GM11168 (cell line): ENCODE measurements at regions not wholly inside any gene's neighbourhood (a gene's known extent, or its start where the extent isn't known, plus 50 kb on each side); places are given as distances from the start of the nearest gene placed in this dataset.

Experiments
- in situ Hi-C: fragments of 300-500 bp; cut with MboI; formaldehyde crosslinking; loops from one replicate; pipeline ENCODE4 v1.12.0; 2022; ENCODE audit warnings: low sequenced_read_pairs; ENCODE audit not compliant: unreplicated experiment

DNA sequence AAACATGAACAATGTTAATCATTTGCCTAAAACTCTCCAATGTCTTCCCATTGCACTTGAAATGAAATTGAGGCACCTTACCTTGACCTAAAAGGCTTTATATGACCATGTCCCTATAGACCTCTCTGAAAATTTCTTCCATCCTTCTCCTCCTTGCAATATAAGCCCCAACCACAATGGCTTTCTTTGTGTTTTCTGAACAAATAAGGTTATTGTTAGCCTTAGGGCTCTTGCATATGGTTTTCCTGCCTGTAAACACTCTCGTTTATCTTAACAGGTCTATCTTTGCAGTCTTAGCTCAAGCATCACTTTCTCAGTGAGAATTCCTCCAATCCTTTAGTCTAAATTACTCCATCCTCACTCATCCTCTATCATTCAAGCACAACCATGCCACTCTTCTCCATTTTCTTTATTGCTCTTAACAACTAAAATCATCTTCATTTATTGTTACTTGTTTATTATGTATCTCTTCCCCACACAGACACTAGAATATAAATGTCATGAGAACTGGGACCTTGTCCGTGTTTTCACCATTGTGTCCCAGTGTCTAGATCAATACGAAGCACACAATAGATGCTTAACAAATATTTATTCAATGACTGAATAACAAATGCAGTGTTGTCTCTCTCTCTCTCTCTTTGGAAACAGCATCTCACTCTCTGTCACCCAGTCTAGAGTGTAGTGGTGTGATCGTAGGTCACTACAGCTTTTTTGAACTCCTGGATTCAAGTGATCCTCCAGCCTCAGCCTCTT, 129.3 kb downstream of the RDH14 start:
- in situ Hi-C loops, result no loop called here

DNA sequence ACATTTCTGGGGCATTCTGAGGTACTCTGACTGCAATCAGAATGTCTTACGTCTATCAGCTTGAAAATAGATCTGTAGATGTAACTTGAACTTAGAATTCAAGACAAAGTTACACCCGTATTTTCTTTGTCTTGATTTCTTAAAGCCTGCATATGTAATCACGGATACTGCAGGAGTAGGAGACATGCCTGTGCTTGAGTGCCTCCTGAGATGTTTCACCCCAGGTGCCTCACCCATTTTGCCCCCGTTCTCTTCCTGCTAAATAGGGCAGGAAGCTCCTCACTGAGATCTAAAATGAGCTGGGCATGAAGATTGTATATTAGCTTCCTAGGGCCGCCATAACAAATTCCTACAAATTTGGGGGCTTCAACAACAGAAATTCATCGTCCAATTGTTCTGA, 131.9 kb downstream of the RDH14 start:
- in situ Hi-C loops, result no loop called here

DNA sequence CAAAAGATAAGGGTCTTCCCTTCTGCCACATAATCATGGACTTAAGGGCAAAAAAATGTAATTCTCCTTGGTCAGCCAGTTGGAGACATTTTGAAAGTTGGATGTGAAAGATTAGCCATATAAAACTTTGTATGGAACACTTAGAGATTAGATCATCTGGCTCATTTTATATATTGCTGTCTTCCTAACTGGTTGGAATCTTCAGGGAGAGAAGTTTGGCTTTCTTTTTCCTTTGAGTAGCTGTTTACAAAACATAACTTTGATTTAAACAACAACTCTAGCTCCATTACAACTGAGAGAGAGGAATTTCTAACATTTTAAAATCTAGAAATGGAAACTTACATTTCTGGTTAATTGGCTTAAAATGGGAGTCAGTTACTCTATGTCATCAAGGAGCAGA, 132.7 kb downstream of the RDH14 start:
- in situ Hi-C loops, result no loop called here

DNA sequence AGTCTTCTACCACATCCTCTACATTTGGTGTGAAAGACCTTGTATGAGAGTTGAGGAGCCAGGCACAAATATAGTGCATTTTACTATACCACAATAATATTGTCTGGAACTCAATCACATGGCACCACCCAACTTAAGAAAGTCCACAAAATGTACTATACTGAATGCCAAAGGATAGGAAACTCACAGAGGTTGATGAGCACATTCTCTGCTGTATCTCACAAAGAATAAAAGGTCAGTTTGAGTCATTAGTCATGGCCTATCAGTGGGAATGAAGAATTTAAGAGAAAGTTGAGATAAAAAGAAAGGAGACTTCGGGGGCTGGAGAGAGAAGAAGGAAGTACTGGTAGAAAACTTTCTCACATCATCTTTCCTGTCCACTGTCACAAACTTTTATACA, 134.3 kb downstream of the RDH14 start:
- in situ Hi-C loops, result no loop called here

DNA sequence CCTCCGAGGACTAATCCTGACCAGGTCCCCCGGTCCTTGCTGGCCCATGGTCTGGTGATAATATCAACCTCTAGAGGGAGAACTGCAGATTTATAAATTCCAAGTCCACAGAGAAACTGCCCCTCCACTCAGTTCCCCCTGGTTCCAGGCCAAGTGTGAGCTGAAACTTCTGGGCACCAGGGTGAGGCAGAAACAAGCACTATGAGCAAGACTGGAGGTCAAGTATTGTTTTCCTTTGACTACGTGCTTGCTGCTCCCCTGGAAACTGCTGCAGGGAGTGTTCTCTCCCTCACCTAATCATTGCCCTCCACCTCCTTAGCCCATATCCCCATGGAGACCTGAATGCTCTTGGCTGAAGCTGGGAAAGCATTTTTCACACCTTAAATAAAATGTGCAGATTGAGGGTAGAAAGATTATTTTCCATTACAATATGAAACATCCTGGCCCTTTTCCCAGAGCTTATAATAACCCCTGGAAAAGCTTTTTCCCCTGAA, 135.2 kb downstream of the RDH14 start:
- in situ Hi-C loops, result no loop called here

DNA sequence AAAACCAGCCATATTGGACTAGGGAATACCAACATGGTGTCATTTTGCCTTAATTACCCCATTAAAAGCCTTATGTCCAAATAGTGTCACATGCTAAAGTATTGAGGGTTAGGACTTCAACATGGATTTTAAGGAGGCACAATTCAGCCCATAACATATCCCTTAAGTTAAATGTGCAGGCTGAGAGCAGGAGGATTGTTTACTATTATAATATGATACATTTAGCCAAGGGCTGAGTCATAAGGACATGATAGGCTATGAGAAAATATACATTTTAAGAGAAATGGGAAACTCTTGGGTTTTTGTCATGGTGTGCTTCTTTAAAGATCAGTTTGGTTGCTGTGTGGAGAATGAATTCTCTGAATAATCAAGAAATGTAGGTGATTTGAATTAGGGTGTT, 136.8 kb downstream of the RDH14 start:
- in situ Hi-C loops, result no loop called here

DNA sequence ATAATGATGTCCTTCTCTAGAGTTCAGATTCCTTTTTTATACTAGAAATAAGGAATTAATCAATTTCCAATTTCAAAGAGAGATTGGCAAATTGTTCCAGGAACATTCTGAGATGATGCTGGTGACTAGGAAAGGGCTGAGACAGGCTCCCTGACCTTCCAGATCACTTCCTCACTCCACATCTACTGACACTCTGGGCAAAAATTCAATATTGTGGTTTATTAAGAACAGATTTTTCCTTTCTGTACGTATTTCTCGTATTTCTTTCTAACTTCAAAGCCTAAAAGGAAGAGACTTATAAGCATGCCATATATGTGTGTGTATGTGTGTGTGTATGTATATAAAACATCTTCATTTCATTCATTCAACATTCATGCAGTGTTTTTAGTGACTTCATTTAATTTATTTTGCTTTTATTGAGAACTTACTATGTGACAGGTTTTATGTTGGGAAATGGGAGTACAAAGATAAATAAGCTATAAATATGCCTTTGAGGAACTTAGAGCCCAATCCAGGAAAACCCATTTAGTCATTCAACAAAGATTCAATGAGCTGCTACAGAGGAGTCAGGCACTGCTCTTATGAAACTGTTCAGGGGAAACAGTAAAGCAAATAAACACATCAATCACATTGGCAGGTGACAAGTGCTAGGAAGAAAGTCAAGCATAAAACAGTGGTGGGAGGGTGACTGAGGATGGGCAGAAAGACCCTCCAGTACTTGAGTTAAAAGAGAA, 137.9 kb downstream of the RDH14 start:
- in situ Hi-C loops, result no loop called here

DNA sequence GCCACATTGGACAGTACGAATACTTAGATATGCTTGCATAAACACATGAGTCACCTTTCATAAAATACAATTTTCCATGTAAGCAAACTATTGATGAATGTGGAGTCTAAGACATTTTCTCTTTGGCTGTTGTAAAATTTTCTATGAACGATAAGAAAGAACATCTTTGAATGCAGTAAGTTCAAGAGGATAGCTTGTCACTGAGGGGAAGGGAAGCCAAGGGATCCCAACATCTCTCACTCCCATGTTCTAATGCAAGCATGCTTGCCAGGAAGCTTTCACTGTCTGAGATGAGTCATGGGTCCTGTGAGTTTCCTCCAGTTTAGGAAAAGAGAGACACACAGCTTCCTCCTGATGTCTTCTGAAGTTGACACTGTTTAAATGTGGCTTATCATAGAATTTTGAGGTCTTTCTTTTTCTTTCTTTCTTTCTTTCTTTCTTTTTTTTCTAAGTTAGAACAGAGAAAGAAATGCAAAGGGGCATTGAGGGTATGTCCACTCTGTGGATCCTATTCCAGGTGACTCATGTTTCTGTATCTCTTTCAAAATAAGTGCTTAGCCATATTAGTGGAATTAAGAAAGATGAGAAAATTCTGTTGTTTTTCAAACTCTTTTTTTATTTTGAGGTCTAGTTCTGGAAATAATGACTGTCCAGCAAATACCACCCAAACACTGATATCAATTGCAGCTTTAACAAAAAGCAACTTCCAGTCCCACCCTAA, 146.6 kb downstream of the RDH14 start:
- in situ Hi-C loops, result no loop called here

DNA sequence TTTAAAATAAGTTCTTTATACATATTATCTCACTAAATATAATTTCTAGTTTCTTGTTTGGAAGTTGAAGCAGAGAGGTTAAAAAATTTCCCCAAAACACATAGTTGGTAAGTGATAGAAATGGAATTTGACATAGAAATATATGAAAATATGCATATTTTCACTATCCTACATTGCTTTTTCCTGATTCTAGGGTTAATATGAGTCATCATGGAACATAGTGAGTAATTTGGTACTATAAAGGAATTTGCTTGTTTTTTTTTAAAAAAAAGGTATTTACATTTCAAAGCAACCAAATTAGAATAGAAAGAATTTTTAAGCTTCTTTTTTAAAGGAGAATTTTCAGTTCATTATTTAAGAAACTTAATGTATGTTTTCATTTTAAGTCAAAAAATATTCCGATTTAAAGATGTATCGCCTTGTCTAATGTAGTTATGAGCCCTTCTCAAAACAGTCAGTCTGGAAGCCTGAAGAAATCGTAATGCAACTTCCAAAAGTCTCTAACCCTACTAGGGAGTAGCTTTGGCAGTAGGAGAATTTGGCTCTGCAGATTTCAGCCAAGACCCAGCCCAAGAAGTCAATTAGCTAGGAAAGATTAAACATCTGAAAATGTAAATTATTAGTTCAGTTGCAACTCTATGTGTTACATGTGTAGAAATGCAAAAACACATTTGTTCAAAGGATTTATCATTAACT, 147.3 kb downstream of the RDH14 start:
- in situ Hi-C loops, result no loop called here

DNA sequence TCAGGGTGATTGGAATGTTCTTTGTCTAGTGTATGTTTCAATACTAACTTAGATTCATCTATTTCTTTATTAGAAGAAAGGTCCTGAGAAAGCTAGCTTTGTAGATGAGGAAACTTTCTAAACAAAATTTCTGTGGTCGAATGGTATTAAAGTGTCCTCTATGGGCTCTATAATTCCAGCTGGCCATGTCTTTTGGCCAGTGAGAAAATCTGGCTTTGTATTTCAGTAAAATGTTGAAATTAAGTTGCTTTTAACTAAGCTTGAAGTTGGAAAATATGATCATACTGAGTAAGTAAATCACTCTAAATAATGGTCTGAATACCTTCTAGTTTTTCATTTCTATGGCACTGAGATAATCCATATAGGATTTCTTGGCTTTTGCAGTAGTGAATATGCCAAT, 148.8 kb downstream of the RDH14 start:
- in situ Hi-C loops, result no loop called here

DNA sequence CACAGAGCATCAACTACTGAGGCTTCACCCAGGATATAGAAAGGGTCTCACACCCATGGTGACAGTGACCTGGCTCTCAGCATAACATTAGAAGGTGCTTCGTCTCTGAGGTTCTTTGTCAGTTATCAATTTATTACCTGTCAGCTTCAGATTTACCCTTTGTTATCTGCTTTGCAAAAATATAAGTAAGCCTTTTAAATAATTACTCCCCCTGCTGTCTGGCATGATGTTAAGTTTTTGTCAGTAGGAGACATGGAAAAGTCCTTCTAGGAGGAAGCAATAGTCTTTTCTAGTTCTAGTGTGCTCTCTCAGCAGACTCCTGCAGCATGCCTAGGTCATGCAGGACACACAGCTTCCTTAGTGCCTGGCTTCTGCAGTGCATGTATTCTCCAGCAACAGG, 149.9 kb downstream of the RDH14 start:
- in situ Hi-C loops, result no loop called here

DNA sequence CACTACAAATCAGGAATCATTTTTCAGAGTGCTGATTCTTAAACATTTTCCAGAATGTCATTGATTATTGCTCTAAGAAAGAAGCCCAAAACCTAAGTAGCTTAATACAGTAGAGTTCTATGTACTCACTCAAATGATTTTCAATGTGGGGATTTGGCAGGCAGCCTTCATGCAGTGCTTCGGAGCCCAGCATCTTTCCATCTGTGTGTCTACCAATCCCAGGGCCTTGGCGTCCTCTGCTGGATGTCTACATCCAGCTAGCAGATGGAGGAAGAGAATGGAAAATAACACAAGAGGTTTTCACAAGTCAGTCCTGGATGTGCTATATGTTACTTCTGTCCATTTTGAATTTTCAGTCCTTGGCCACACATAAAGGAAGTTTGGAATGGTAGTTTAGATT, 151.8 kb downstream of the RDH14 start:
- in situ Hi-C loops, result no loop called here

DNA sequence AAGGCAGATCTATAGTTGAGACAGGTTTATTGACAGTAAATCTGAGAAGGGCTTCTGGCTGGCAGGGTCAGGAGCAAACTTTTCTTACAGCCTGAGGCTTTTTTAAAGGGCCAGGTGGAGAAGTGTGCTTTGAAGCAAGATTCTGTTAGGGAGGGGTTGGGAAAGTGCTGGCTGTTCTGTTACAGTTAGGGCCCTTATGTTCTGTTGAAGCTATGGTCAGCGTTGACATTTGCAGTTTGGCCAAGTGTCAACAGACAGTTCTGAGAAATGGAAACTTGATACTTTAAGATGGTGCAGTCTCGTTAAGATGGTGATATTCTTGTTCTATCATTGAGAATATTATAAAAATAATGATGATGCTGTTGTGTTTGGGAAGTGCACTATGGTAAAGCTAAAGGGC, 154.2 kb downstream of the RDH14 start:
- in situ Hi-C loops, result no loop called here

DNA sequence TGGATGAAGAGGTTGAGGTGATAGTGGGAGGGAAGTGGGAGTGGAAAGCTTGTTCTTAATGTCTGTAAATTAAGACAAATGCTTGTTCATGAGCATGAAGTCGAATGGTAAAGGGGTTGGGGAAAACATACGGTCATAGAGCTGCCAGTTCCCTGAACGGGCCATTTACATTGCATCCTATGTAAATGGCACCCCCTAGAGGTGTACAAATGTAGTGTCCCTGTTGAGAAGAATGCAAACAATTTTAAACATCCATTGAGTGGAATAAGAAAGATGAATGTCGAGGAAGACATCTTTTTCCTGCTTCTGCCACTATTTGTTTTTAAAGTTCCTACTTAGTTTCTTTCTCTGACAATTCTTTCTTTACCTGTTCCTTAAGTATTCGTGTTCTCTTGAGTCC, 155.7 kb downstream of the RDH14 start:
- in situ Hi-C loops, result no loop called here

DNA sequence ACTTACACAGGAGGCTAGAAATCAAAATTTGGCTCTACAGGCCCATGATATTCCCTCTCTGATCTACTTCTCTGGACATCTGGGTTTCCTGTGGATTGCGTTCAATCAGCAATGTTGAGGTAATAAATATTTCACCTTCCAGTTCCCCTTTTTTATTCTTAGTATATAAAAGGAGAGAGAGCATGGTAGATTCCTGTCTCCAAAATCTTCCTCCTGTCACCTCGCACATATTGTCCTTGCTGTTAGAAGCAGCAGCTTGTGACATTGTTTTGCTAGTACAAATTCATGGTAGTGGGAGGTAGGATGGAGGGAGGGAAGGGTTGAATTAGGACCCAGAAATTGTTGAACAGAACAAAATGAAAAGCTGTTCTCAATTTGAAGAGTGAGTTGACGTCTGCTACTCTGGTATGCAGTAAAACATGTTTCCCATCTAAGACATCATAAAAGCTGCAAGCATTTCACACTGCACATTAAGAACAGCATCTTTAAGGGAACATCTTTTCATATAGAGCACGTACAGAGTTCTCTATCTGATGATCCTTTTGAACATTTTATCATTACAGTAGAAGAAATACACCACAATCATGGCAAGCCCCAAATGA, 156.4 kb downstream of the RDH14 start:
- in situ Hi-C loops, result no loop called here

DNA sequence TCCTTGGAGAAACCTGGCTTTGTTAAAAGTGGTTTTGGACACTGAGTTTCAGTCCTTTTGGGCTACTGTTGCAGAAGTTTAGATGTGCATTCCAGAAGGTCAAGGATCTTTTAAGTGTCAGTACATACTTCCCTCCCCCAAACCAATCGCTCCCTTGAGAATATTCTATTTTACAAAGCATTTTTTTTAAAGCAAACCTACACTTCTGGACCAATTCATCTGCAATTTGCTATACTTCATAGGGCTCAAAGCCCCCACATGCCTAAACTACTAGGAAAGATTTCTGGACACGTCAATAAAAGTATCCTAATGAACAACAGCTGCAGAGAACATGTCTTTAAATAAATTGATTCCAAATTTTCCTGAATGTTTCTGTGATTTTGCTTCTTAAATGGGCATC, 157.6 kb downstream of the RDH14 start:
- in situ Hi-C loops, result no loop called here

DNA sequence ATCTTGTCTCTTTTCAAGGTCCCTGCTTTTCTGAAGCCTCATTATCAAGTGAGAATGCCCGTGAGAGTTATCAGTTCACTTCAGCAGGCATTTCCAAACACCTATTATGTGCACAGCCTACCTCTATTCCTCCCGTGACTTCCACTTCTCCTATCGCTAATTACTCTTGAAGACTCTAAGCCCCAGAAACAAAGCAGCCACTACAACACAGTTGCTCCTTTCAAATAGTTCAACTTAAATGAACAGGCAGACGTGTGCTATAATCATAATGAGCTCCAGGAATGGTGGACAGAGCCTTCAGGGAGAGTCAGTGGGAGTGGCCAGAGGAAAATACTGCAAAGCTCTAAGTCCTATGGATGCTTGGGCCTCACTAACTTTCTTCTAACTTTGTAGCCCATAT, 159.0 kb downstream of the RDH14 start:
- in situ Hi-C loops, result no loop called here

DNA sequence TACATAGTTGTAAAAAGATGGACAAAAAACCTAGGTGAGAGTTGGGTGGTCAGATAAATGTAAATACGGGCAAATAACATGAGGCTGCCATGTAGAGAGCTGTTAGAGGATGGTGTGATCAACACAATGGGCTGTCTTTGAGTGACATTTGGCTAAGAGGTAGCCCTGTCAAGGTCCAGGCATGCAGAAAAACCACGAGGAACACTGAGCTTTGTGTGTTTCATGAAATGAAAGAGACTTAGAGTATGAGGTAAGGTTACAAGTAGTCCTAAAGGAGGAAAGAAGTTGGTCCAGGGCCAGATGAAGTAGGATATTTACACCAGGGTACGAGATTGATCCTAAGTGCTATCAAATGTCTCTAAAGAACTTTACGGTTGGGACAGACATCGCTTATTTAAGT, 160.9 kb downstream of the RDH14 start:
- in situ Hi-C loops, result no loop called here

DNA sequence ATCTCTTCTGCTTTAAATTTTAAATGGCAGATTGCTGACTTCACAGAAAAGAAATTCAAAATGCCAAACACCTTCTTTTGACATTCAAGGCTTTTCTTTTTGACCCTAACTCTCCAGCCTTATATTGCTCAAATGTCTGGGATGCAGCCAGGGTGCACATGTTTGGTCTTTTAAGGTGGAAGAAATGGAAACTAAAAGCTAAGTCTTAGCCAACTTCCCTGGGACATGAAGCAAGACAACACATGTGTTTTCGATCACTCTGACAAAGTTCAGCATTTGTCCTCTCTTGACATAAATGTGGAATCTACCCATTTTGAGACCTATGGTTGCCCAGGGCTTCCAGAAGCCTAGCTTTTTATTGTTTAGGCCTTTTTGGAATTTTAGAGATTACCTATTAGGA, 161.6 kb downstream of the RDH14 start:
- in situ Hi-C loops, result no loop called here

DNA sequence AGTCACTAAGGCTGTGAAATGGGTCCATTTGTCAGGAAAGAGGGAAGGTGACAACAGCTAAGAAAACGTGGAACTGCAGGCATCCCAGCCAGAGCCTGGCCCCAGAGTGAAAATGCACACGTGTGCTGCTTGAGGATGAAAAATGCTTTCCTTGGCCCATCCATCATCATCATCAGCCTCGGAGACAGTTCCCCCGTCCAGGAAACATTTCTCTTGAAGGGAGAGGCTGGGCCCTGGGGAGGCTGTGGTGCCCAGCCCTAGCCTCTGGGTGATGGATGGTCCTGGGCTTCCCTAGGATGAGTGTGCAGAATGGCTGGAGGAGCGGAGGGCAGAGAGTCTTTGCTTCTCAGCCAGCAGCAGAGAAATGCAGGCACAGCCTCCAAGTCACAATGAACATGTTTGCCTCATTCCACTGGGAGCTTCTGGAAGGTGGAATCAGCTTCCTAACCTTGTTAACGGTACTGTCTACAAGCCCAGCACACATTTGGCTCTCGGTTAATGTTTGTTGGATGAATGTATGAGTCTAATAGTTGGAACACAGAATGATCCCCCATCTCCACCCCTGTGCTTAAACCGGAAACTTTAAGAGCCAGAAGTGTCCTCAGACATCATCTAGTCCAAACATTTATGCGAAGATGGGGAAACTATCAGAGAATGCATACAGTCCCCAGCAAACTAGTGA, 164.0 kb downstream of the RDH14 start:
- in situ Hi-C loops, result no loop called here
